Prostate gland (tissue), 2 donors: ENCODE measurements at regions not wholly inside any gene's neighbourhood (a gene's known extent, or its start where the extent isn't known, plus 50 kb on each side); places are given as distances from the start of the nearest gene placed in this dataset.

Experiments used
- DNase-seq: peaks from one replicate; pipeline ENCODE4 v3.0.0-alpha.2; 2019; ENCODE audit warnings: low spot score
- H3K27ac ChIP-seq, 2 donors: fragments of 200-600 bp; sonication (generic); 2 replicates each; pipeline ENCODE4 v1.5.1; 2017 to 2019
- H3K27me3 ChIP-seq: fragments of 200-600 bp; sonication (generic); replicated peaks from 2 replicates; pipeline ENCODE4 v1.5.1; 2019; ENCODE audit not compliant: insufficient read depth
- H3K36me3 ChIP-seq, 2 donors: fragments of 200-600 bp; sonication (generic); 1 replicate in 1 of 2; 2 replicates in 1 of 2; pipeline versions ENCODE4 v1.5.1 to v1.8.1; 2017 to 2019
- H3K4me1 ChIP-seq: fragments of 200-600 bp; sonication (generic); replicated peaks from 2 replicates; pipeline ENCODE4 v1.5.1; 2019
- H3K4me3 ChIP-seq, 2 donors: fragments of 200-600 bp; sonication (generic); 2 replicates each; pipeline ENCODE4 v1.5.1; 2017 to 2019
- H3K9me3 ChIP-seq: fragments of 200-600 bp; sonication (generic); 2 replicates; pipeline ENCODE4 v1.5.1; 2017
- POLR2A ChIP-seq: fragments of 450-650 bp; IDR thresholded peaks from one replicate; pipeline ENCODE4 v1.6.1; 2016; ENCODE audit warnings: antibody characterized with exemption, mild to moderate bottlenecking
- POLR2AphosphoS5 ChIP-seq: sonication (generic); formaldehyde crosslinking; IDR thresholded peaks from one replicate; pipeline ENCODE4 v1.6.1; 2017; ENCODE audit warnings: antibody characterized with exemption
- WGBS: methylation state at CpG from one replicate; pipeline ENCODE4 v1.1.5; 2018; 5-methylcytosine and 5-hydroxymethylcytosine counted together
- intact Hi-C: fragments of 100-400 bp; cut with DNase I; formaldehyde crosslinking; loops from one replicate; pipeline ENCODE4 v1.14.2; 2022
- TF ChIP-seq, protein P1 (sequence below), 4 experiments: fragments of 200-600 bp in 2 of 4; fragments of 450-650 bp in 2 of 4; sonication (generic) in 2 of 4; IDR thresholded peaks; 1 replicate in 3 of 4; 2 replicates in 1 of 4; pipeline ENCODE4 v1.5.1; 2016 to 2019; ENCODE audit warnings: antibody characterized with exemption in 4 of 4, mild to moderate bottlenecking in 2 of 4, moderate library complexity in 2 of 4

DNA sequence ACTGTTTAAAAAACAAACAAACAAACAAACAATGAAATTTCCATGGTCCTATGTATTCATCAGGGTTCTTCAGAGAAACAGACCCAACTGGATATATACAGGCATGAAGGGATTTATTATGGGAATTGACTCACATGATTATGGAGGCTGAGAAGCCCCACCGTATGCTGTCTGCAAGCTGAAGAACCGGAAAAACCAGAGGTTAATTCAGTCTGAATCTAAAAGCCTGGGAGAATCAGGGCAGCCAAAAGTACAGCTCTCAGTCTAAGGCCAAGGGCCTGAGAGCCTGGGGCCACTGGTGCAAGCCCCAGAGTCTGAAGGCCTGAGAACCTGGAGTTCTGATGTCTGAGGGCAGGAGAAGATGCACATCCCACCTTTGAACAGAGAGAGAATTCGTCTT, 163.5 kb downstream of the MDFIC start:
- Histone ChIP-seq H3K9me3 (no peaks in the 10 kb centered on the region), H3K4me3 (no peak overlapping the region), H3K27ac (no peak overlapping the region), H3K36me3 (no peaks in the 10 kb centered on the region), H3K27me3 (no peaks in the 10 kb centered on the region), H3K4me1 (no peaks in the 10 kb centered on the region)
- DNase-seq = no peak
- intact Hi-C loops = no loop called here
- 81% methylated on average over 3 of the region's 3 CpGs for WGBS
- TF ChIP-seq POLR2AphosphoS5 = no peak
- no peak for TF ChIP-seq POLR2A
- TF ChIP-seq, protein P1, sequence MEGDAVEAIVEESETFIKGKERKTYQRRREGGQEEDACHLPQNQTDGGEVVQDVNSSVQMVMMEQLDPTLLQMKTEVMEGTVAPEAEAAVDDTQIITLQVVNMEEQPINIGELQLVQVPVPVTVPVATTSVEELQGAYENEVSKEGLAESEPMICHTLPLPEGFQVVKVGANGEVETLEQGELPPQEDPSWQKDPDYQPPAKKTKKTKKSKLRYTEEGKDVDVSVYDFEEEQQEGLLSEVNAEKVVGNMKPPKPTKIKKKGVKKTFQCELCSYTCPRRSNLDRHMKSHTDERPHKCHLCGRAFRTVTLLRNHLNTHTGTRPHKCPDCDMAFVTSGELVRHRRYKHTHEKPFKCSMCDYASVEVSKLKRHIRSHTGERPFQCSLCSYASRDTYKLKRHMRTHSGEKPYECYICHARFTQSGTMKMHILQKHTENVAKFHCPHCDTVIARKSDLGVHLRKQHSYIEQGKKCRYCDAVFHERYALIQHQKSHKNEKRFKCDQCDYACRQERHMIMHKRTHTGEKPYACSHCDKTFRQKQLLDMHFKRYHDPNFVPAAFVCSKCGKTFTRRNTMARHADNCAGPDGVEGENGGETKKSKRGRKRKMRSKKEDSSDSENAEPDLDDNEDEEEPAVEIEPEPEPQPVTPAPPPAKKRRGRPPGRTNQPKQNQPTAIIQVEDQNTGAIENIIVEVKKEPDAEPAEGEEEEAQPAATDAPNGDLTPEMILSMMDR (IDR thresholded peaks at IDR 0.05) = no peak

DNA sequence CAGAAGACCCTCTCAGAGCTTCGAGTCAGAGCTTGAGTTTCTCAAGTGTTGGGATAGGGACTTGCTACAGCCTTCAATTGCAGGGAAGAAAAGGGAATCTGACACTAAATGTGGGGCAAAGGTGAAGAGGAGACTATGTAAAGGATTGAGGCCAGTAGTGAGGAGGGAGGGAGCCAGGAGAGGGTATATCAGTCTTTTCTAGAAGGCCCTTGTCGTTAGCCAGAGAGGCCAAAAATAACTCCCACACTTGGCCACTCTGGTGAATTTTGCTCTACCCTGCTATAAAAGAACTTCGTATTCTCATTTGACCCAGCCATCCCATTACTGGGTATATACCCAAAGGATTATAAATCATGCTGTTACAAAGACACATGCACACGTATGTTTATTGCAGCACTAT, 162.0 kb downstream of the MDFIC start:
- 90% methylated on average over 4 of the region's 4 CpGs for WGBS

DNA sequence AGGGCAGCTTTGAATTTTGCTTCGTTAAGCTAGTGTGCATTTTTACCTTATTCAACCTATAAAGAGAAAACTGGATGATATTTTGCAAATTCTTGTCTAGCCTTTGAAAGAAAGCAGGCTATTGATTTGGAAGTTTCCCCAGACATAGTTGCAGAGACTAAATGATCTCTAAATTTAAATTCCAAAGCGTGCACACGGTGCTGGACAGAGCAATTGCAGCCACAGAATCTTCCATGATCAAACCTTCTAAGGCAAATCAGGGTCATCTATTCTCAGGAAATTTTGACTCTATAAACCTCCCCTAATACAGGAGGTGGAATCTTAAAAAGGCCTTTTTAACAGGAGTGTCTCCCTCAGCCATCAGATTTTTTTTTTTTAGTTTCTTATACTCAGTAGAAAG, 159.9 kb downstream of the MDFIC start:
- WGBS = 54% methylated on average over 3 of the region's 3 CpGs
- no peaks in the 10 kb centered on the region for H3K36me3 ChIP-seq
- intact Hi-C loops = no loop called here

More for the DNA sequence above, 162.0 kb downstream of the MDFIC start:
- H3K36me3 ChIP-seq = no peaks in the 10 kb centered on the region
- no peak for DNase-seq
- H3K27ac ChIP-seq = no peak overlapping the region
- no peaks in the 10 kb centered on the region for H3K4me1 ChIP-seq
- H3K9me3 ChIP-seq = no peaks in the 10 kb centered on the region
- no peak overlapping the region for H3K4me3 ChIP-seq
- no peaks in the 10 kb centered on the region for H3K27me3 ChIP-seq
- intact Hi-C loops = no loop called here
- TF ChIP-seq POLR2A (no peak), POLR2AphosphoS5 (no peak)
- TF ChIP-seq, protein P1 (IDR thresholded peaks at IDR 0.05) = no peak

DNA sequence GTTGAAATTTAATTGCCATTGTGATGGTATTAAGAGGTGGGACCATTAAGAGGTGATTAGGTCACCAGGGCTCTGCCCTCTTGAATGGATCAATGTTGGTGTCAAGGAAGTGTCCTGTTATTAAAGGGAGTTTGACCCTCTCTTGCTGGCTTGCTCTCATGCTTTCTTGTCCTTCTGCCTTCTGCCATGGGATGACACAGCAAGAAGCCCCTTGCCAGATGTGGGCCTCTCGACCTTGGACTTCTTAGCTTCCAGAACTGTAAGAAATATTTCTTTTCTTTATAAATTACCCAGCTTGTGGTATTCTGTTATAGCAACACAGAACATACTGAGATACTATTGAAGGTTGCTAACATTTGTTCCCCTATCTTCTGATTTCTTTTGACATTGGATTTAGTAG, 157.0 kb downstream of the MDFIC start:
- H3K9me3 ChIP-seq = no peaks in the 10 kb centered on the region
- no peaks in the 10 kb centered on the region for H3K4me1 ChIP-seq
- H3K36me3 ChIP-seq = no peaks in the 10 kb centered on the region
- no peak overlapping the region for H3K4me3 ChIP-seq
- H3K27me3 ChIP-seq = no peaks in the 10 kb centered on the region
- H3K27ac ChIP-seq = no peak overlapping the region
- DNase-seq = no peak
- WGBS = 90% methylated on average over 1 of the region's 1 CpG
- TF ChIP-seq POLR2AphosphoS5 (no peak), POLR2A (no peak)
- TF ChIP-seq, protein P1 (IDR thresholded peaks at IDR 0.05) = no peak
- intact Hi-C loops = no loop called here

More for the DNA sequence above, 159.9 kb downstream of the MDFIC start:
- no peak for DNase-seq
- Histone ChIP-seq H3K9me3 (no peaks in the 10 kb centered on the region), H3K4me3 (no peak overlapping the region), H3K27me3 (no peaks in the 10 kb centered on the region), H3K27ac (no peak overlapping the region), H3K4me1 (no peaks in the 10 kb centered on the region)
- no peak for TF ChIP-seq POLR2A
- TF ChIP-seq, protein P1 (IDR thresholded peaks at IDR 0.05) = no peak
- TF ChIP-seq POLR2AphosphoS5 = no peak

DNA sequence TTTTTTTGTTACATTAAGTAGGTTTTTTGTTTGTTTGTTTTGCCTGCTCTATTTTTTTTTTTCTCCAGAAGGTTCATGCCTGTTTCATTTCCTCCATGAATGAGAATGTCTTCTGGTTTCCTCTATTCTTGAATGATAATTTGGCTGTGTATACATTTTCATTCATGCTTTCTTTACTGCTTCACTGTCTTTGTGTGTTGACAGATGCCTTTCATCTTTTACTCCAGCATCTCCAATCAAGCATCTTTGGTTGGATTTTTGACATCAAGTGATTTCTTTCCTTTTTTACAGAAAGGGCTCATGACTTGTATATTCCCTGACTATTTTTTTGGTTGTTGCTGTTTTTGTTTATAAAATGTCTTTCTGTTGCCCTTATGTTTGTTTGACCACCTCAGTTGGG, 156.5 kb downstream of the MDFIC start:
- intact Hi-C loops = no loop called here
- no peaks in the 10 kb centered on the region for H3K4me1 ChIP-seq
- no peak overlapping the region for H3K27ac ChIP-seq
- H3K9me3 ChIP-seq = no peaks in the 10 kb centered on the region
- H3K4me3 ChIP-seq = no peak overlapping the region
- no peak for TF ChIP-seq POLR2AphosphoS5
- TF ChIP-seq, protein P1 (IDR thresholded peaks at IDR 0.05) = no peak
- no peak for TF ChIP-seq POLR2A
- H3K36me3 ChIP-seq = no peaks in the 10 kb centered on the region
- no peak for DNase-seq
- no peaks in the 10 kb centered on the region for H3K27me3 ChIP-seq
